ENCODE measurements at regions not wholly inside any gene's neighbourhood (a gene's known extent, or its start where the extent isn't known, plus 50 kb on each side); places are given as distances from the start of the nearest gene placed in this dataset.

- TF ChIP-seq ETS1 (IDR thresholded peaks at IDR 0.05): no peak
- no peak for TF ChIP-seq NANOG (IDR thresholded peaks at IDR 0.05; ENCODE audit: borderline replicate concordance)
- TF ChIP-seq ZNF114 (CRISPR knock-in tag; IDR thresholded peaks at IDR 0.05): no peak
- no peak for TF ChIP-seq EZH2phosphoT487 (IDR thresholded peaks at IDR 0.05; ENCODE audit: unreplicated experiment)
- no peak for TF ChIP-seq STAT1 (IDR thresholded peaks at IDR 0.05; ENCODE audit: unreplicated experiment)
- TF ChIP-seq ZNF331 (CRISPR knock-in tag; IDR thresholded peaks at IDR 0.05; ENCODE audit: low read depth): no peak
- no peak for TF ChIP-seq REST (IDR thresholded peaks at IDR 0.05; ENCODE audit: unreplicated experiment)
Observed at GRCh38 chrX:115902995-115903394, 267.5 kb upstream of the AGTR2 start (continued).

GRCh38 chrX:115906276-115906675 lies 264.3 kb upstream of the AGTR2 start:
- peaks cover 12% of the 10 kb centered on the region for H3K9me3 Mint-ChIP-seq
- Histone ChIP-seq H3K4me2 (no peak overlapping the region), H3K9me2 (ENCODE audit: insufficient read depth) (no peaks in the 10 kb centered on the region), H3F3A (replicated peaks; ENCODE audit: low read depth) (no peaks in the 10 kb centered on the region), H2AFZ (no peak overlapping the region), H3K27ac (ENCODE audit: low read depth) (no peak overlapping the region), H4K20me1 (replicated peaks; ENCODE audit: insufficient read depth) (peaks cover 5% of the 10 kb centered on the region; the same call in 1 of the 2 replicates), H3K79me2 (replicated peaks; ENCODE audit: insufficient read depth) (peaks cover 19% of the 10 kb centered on the region), H3K27me3 (ENCODE audit: insufficient read depth) (no peaks in the 10 kb centered on the region), H3K36me3 (ENCODE audit: insufficient read depth) (no peaks in the 10 kb centered on the region), H3K4me3 (no peak overlapping the region), H3K4me1 (ENCODE audit: insufficient read depth) (no peaks in the 10 kb centered on the region)
- ATAC-seq (no peak; the same call in 2 of the 3 replicates), DNase-seq (ENCODE audit: low spot score) (no peak)
- peaks cover 38% of the 10 kb centered on the region for H3K27me3 Mint-ChIP-seq (ENCODE audit: insufficient read depth, low read depth, poor library complexity)
- no peak overlapping the region for H3K4me3 Mint-ChIP-seq
- H3K27ac Mint-ChIP-seq: no peak overlapping the region
- H3K4me1 Mint-ChIP-seq: peaks cover 2% of the 10 kb centered on the region; the same call in 2 of the 3 replicates
- peaks cover 60% of the 10 kb centered on the region for H3K36me3 Mint-ChIP-seq (ENCODE audit: low read depth)
- TF ChIP-seq ZNF462 (CRISPR knock-in tag; IDR thresholded peaks at IDR 0.05): no peak
- TF ChIP-seq REST (IDR thresholded peaks at IDR 0.05; ENCODE audit: unreplicated experiment): no peak
- no peak for TF ChIP-seq EZH2 (IDR thresholded peaks at IDR 0.05; ENCODE audit: low read depth, unreplicated experiment)
- no peak for TF ChIP-seq STAT1 (IDR thresholded peaks at IDR 0.05; ENCODE audit: unreplicated experiment)
- no peak for TF ChIP-seq NANOG (IDR thresholded peaks at IDR 0.05; ENCODE audit: borderline replicate concordance)
- TF ChIP-seq CREB1 (CRISPR knock-in tag; IDR thresholded peaks at IDR 0.05; ENCODE audit: low read depth): no peak
- TF ChIP-seq ZNF331 (CRISPR knock-in tag; IDR thresholded peaks at IDR 0.05; ENCODE audit: low read depth): no peak
- TF ChIP-seq EZH2phosphoT487 (IDR thresholded peaks at IDR 0.05; ENCODE audit: unreplicated experiment): no peak

Data from GM23338 (cell line).